Right atrium auricular region (tissue), 2 donors: ENCODE measurements at regions not wholly inside any gene's neighbourhood (a gene's known extent, or its start where the extent isn't known, plus 50 kb on each side); places are given as distances from the start of the nearest gene placed in this dataset.

ENCODE experiments used
- DNase-seq: peaks from one replicate; pipeline ENCODE4 v3.0.0-alpha.2; 2019; ENCODE audit warnings: low spot score
- H3K27ac ChIP-seq, 2 donors: fragments of 200-600 bp; sonication (generic); 1 replicate in 1 of 2; 2 replicates in 1 of 2; pipeline ENCODE4 v1.5.1; 2016 to 2019
- H3K27me3 ChIP-seq, 2 donors: fragments of 200-600 bp; sonication (generic); one replicate each; pipeline versions ENCODE4 v1.5.1 to v1.6.0; 2017 to 2019
- H3K36me3 ChIP-seq: fragments of 200-600 bp; sonication (generic); one replicate; pipeline ENCODE4 v1.5.1; 2016
- H3K4me1 ChIP-seq, 2 donors: fragments of 200-600 bp; sonication (generic); one replicate each; pipeline versions ENCODE4 v1.5.1 to v1.6.0; 2017 to 2019
- H3K4me3 ChIP-seq, 2 donors: fragments of 200-600 bp; sonication (generic); 1 replicate in 1 of 2; 2 replicates in 1 of 2; pipeline ENCODE4 v1.5.1; 2017 to 2019; ENCODE audit warnings: mild to moderate bottlenecking in 1 of 2, moderate library complexity in 1 of 2
- H3K9me3 ChIP-seq, 2 donors: fragments of 200-600 bp; sonication (generic); one replicate each; pipeline ENCODE4 v1.5.1; 2019
- CTCF ChIP-seq, 2 donors: fragments of 200-600 bp; sonication (generic); IDR thresholded peaks; one replicate each; pipeline ENCODE4 v1.5.1; 2019; ENCODE audit warnings: antibody characterized with exemption in 2 of 2

DNA sequence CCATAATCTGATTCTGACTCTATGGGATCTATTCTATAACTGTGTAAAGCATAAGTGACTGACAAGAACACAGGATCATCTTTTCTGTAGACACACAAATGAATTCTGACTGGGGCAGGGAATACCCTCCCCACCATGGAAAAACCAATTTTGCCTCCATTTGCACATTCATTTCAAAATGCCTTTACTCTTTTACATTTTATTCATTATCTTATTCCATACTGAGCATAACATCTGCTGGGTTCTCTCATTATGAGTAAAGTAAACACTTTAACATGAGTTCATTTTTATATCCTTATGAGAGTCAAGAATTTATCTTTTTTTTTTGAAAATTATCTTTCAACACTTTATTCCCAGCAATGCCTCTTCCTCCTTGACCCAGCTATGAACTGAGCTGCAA is 163.5 kb downstream of the RNF152 start:
- H3K4me3 ChIP-seq = no peak overlapping the region
- DNase-seq = no peak
- H3K9me3 ChIP-seq = no peaks in the 10 kb centered on the region
- peaks cover 0 to 19% of the 10 kb centered on the region in 2 donors for H3K4me1 ChIP-seq
- H3K27ac ChIP-seq = no peak overlapping the region
- no peaks in the 10 kb centered on the region for H3K36me3 ChIP-seq
- TF ChIP-seq CTCF (IDR thresholded peaks at IDR 0.05) = no peak
- no peaks in the 10 kb centered on the region for H3K27me3 ChIP-seq

GRCh38 chr18:61727241-61728193 is 165.3 kb downstream of the RNF152 start:
- Histone ChIP-seq H3K36me3 (no peaks in the 10 kb centered on the region), H3K27ac (no peak overlapping the region), H3K27me3 (no peaks in the 10 kb centered on the region), H3K9me3 (no peaks in the 10 kb centered on the region), H3K4me3 (no peak overlapping the region), H3K4me1 (peaks cover 0 to 7% of the 10 kb centered on the region in 2 donors)
- no peak for DNase-seq
- no peak for TF ChIP-seq CTCF (IDR thresholded peaks at IDR 0.05)

- TF ChIP-seq CTCF (IDR thresholded peaks at IDR 0.05) = no peak
- H3K9me3 ChIP-seq = no peaks in the 10 kb centered on the region
- H3K4me3 ChIP-seq = no peak overlapping the region
- no peaks in the 10 kb centered on the region for H3K36me3 ChIP-seq
- no peaks in the 10 kb centered on the region for H3K4me1 ChIP-seq
- no peak for DNase-seq
- H3K27ac ChIP-seq = no peak overlapping the region
- no peaks in the 10 kb centered on the region for H3K27me3 ChIP-seq
Observed at GRCh38 chr18:61724532-61724931, 168.3 kb downstream of the RNF152 start.

DNA sequence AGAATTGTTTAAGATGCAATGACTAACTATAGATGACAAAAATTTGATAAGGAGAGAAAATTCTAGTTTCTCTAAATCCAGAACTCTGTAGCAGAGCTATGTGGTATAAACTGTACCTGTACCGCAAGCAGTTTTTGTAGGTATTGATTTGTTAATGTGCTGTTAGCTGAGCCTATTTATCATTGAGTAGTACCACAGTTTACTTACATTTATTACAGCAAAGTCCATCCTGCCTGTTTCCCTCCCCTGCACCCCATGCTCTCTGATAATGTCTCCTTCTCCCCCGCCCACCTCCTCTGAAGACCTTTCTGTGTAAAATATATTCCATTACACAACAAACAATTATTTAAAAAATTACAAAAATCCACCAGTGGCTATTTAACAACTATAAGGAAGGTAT is 170.6 kb downstream of the RNF152 start:
- H3K27me3 ChIP-seq = no peaks in the 10 kb centered on the region
- no peak for DNase-seq
- H3K4me1 ChIP-seq = no peaks in the 10 kb centered on the region
- H3K4me3 ChIP-seq = no peak overlapping the region
- H3K27ac ChIP-seq = no peak overlapping the region
- no peaks in the 10 kb centered on the region for H3K36me3 ChIP-seq
- no peaks in the 10 kb centered on the region for H3K9me3 ChIP-seq
- no peak for TF ChIP-seq CTCF (IDR thresholded peaks at IDR 0.05)

DNA sequence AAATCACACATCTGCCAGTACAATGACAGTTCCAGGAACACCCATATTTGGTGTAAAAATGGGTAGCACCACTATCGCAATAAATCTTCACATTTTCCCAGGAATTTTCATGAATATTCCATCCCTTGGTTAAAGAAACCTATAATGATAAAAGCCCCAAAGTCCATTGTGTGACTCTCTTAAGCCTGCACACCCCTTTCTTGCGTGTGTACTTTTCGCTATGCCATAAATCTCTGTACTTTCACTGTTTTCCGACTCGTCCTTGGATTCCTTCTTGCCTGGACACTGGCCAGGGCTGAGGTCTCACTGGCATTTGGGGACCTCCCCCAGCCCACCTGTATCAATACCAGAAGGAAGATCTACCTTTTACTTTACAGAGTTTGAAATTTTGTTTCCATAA is 172.3 kb downstream of the RNF152 start:
- Histone ChIP-seq H3K4me3 (no peak overlapping the region), H3K36me3 (no peaks in the 10 kb centered on the region), H3K9me3 (no peaks in the 10 kb centered on the region), H3K27ac (no peak overlapping the region), H3K4me1 (no peaks in the 10 kb centered on the region), H3K27me3 (no peaks in the 10 kb centered on the region)
- DNase-seq = no peak
- no peak for TF ChIP-seq CTCF (IDR thresholded peaks at IDR 0.05)
